ENCODE measurements at regions not wholly inside any gene's neighbourhood (a gene's known extent, or its start where the extent isn't known, plus 50 kb on each side); places are given as distances from the start of the nearest gene placed in this dataset.
A peak's percentile ranks its signal among the peaks of the same experiment; 100 is the strongest.

GRCh38 chr22:22954656-22955055 is 67.0 kb downstream of the IGLL5 start:
- DNase-seq (ENCODE audit: low read depth), result no peak
- peak; percentile 14 for TF ChIP-seq CTCF (conservative IDR thresholded peaks at IDR 0.05; ENCODE audit: control insufficient read depth, insufficient read depth, low read depth, low read length)

DNA sequence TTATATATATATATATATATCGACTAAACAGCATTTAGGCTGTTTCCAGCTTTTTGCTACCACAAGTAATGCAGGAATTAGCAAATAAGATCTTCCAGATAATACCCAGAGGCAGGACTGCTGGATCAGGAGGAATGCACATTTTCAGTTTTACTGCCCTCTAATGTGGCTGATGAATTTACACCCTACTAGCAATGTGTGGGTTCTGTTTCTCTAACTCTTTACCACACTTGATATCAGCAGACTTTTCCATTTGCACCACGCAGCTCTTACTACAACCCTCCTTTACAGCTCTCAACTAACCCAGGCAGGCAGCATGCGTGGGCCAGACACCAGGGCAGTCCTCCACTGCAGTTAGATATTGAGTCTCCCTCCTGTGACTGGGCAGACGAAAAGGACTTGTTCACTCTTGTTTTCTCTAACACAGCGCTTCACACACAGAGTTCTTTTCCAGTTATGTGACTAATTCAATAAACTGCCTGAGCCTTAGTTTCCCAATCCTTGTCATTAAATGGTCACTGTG is 67.7 kb downstream of the IGLL5 start:
- H3K4me3 ChIP-seq (ENCODE audit: control insufficient read depth, low read depth, low read length), result no peak overlapping the region
- TF ChIP-seq CTCF (conservative IDR thresholded peaks at IDR 0.05; ENCODE audit: control insufficient read depth, insufficient read depth, low read depth, low read length), result no peak
- no peak for DNase-seq (ENCODE audit: low read depth)

More at GRCh38 chr22:22954656-22955055, 67.0 kb downstream of the IGLL5 start:
- H3K4me3 ChIP-seq (ENCODE audit: control insufficient read depth, low read depth, low read length), result no peak overlapping the region

DNA sequence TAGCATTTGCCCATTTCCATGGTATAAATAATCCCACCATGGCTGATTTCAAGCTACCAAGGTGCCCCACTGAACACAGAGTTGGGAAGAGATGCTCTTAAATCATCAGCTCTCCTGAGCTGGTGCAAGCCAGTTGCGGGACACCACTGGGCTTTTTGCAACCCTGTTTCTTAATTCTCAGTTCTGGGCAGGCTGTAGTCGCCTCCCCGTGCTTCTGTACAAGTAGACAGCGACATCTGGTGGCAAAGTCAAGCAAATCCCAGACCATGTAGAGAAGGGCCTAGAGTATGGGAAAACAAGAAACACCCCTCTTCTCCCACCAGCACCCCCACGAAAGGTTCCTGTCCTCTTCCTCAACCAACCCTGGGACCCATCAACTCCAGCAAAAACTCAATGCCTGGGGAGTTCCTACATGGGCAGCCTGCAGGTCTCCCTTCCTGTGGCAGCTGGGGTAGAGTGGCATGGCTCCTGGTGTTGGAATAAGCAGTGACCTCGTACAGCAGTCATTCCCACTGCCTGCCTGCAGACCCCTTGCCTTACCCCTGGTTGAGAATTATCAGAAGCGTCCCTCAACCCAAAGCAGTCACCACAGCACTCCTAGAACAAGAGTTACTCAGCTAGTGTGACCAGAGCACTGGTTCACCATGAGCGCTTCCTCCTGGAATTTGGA is 68.4 kb downstream of the IGLL5 start:
- peak; percentile 79 for TF ChIP-seq CTCF (conservative IDR thresholded peaks at IDR 0.05; ENCODE audit: control insufficient read depth, insufficient read depth, low read depth, low read length)
- peak; percentile 67 for DNase-seq (ENCODE audit: low read depth)

DNA sequence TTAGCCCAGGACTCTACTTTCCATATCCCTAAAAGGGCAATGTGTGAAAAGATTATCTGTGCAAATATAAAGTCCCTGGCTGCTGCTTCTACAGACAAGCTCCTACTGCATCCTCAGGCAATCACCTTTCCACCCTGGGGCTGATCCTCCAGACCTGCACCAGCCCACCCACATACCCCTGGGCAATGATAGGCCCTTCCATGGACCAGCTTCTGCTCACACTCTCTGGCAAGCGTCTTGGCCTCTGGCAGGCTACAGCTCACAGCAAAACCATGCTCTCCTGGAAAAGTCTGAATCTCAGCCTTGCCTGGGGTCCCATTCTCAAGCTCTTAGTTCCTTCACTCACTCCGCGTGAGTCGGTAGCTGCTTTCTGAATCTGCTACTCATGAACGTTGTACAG is 69.5 kb downstream of the IGLL5 start:
- H3K4me3 ChIP-seq (ENCODE audit: control insufficient read depth, low read depth, low read length), result no peak overlapping the region
- DNase-seq (ENCODE audit: low read depth), result no peak
- TF ChIP-seq CTCF (conservative IDR thresholded peaks at IDR 0.05; ENCODE audit: control insufficient read depth, insufficient read depth, low read depth, low read length), result no peak

More for the DNA sequence above, 68.4 kb downstream of the IGLL5 start:
- H3K4me3 ChIP-seq (ENCODE audit: control insufficient read depth, low read depth, low read length), result no peak overlapping the region

GRCh38 chr22:22958621-22959020 is 71.0 kb downstream of the IGLL5 start:
- TF ChIP-seq CTCF (conservative IDR thresholded peaks at IDR 0.05; ENCODE audit: control insufficient read depth, insufficient read depth, low read depth, low read length), result no peak
- H3K4me3 ChIP-seq (ENCODE audit: control insufficient read depth, low read depth, low read length), result no peak overlapping the region
- DNase-seq (ENCODE audit: low read depth), result no peak

GRCh38 chr22:22959147-22959827 is 71.7 kb downstream of the IGLL5 start:
- H3K4me3 ChIP-seq (ENCODE audit: control insufficient read depth, low read depth, low read length), result no peak overlapping the region
- peak; percentile 59 for DNase-seq (ENCODE audit: low read depth)
- peak; percentile 72 for TF ChIP-seq CTCF (conservative IDR thresholded peaks at IDR 0.05; ENCODE audit: control insufficient read depth, insufficient read depth, low read depth, low read length)
